ENCODE measurements at regions not wholly inside any gene's neighbourhood (a gene's known extent, or its start where the extent isn't known, plus 50 kb on each side); places are given as distances from the start of the nearest gene placed in this dataset.

GRCh38 chr4:111433441-111433840 lies 711.8 kb upstream of the FAM241A start:
- TF ChIP-seq CTCF (IDR thresholded peaks at IDR 0.05; ENCODE audit: poor library complexity) (no peak), EZH2phosphoT487 (IDR thresholded peaks at IDR 0.05; ENCODE audit: low read depth, severe bottlenecking, unreplicated experiment) (no peak), EZH2 (IDR thresholded peaks at IDR 0.05; ENCODE audit: borderline replicate concordance) (no peak)
